PC-9 (cell line): ENCODE measurements at regions not wholly inside any gene's neighbourhood (a gene's known extent, or its start where the extent isn't known, plus 50 kb on each side); places are given as distances from the start of the nearest gene placed in this dataset.

ENCODE experiments used
- BruUV-seq: library from RNA; stranded (reverse); fragments of 400-500 nt; replicated peaks from 2 replicates; lab custom pipeline; 2021; lab: Mats Ljungman, UMichigan
- CTCF ChIA-PET: fragments of 300-600 bp; sonication (Branson Sonifier 250); formaldehyde crosslinking; loops from one replicate; lab custom pipeline; 2022; ENCODE audit warnings: antibody characterized with exemption; lab: Charles Lee
- POLR2A ChIA-PET: fragments of 300-600 bp; sonication (Branson Sonifier 250); formaldehyde crosslinking; loops from one replicate; lab custom pipeline; 2022; ENCODE audit warnings: antibody characterized with exemption; ENCODE audit not compliant: unreplicated experiment; lab: Charles Lee
- DNase-seq, 2 experiments: peaks; one replicate each; pipeline versions ENCODE4 v3.0.0 to v3.0.0-alpha.2; 2015 to 2022; ENCODE audit warnings: mixed read lengths in 1 of 2
- H2AFZ ChIP-seq: fragments of 200-600 bp; sonication (generic); 2 replicates; pipeline ENCODE4 v1.8.1; 2017; ENCODE audit warnings: antibody characterized with exemption
- H3F3A ChIP-seq: fragments of 200-600 bp; sonication (generic); 2 replicates; pipeline ENCODE4 v1.8.1; 2017; ENCODE audit warnings: antibody characterized with exemption, mild to moderate bottlenecking, low read depth; ENCODE audit not compliant: insufficient read depth
- H3K27ac ChIP-seq: fragments of 200-600 bp; sonication (generic); 2 replicates; pipeline ENCODE4 v1.6.1; 2016; ENCODE audit warnings: mixed run types
- H3K27me3 ChIP-seq: fragments of 200-600 bp; sonication (generic); 2 replicates; pipeline ENCODE4 v1.6.1; 2016; ENCODE audit warnings: low read depth, mixed run types; ENCODE audit not compliant: insufficient read depth
- H3K36me3 ChIP-seq: fragments of 200-600 bp; sonication (generic); 2 replicates; pipeline ENCODE4 v1.6.1; 2016; ENCODE audit warnings: low read depth, mixed run types
- H3K4me1 ChIP-seq: fragments of 200-600 bp; sonication (generic); replicated peaks from 2 replicates; pipeline ENCODE4 v1.6.1; 2016; ENCODE audit warnings: mixed run types; ENCODE audit not compliant: insufficient read depth
- H3K4me2 ChIP-seq: fragments of 200-600 bp; sonication (generic); 2 replicates; pipeline ENCODE4 v1.6.1; 2017; ENCODE audit warnings: mixed run types
- H3K4me3 ChIP-seq: fragments of 200-600 bp; sonication (generic); 2 replicates; pipeline ENCODE4 v1.6.1; 2016; ENCODE audit warnings: mixed run types
- H3K79me2 ChIP-seq: fragments of 200-600 bp; sonication (generic); 2 replicates; pipeline ENCODE4 v1.6.1; 2017; ENCODE audit warnings: low read depth, mixed run types
- H3K9me2 ChIP-seq: fragments of 200-600 bp; sonication (generic); 2 replicates; pipeline ENCODE4 v1.8.1; 2017; ENCODE audit warnings: mild to moderate bottlenecking; ENCODE audit not compliant: insufficient read depth
- H3K9me3 ChIP-seq: fragments of 200-600 bp; sonication (generic); 2 replicates; pipeline ENCODE4 v1.8.1; 2016; ENCODE audit warnings: low read depth; ENCODE audit not compliant: insufficient read depth
- H4K20me1 ChIP-seq: fragments of 200-600 bp; sonication (generic); 2 replicates; pipeline ENCODE4 v1.8.1; 2017; ENCODE audit not compliant: insufficient read depth
- CTCF ChIP-seq: fragments of 200-600 bp; sonication (generic); conservative IDR thresholded peaks from 2 replicates; pipeline ENCODE4 v1.6.1; 2017; ENCODE audit warnings: mixed run types, antibody characterized with exemption, mild to moderate bottlenecking, moderate library complexity
- EZH2 ChIP-seq: fragments of 200-600 bp; sonication (generic); IDR thresholded peaks from 2 replicates; pipeline ENCODE4 v1.8.0; 2017; ENCODE audit warnings: antibody characterized with exemption, low read depth
- intact Hi-C: fragments of 100-400 bp; cut with micrococcal nuclease; formaldehyde crosslinking; loops from one replicate; pipeline ENCODE4 v1.10.0; 2022; ENCODE audit not compliant: unreplicated experiment

- H3K4me1 ChIP-seq, result peaks cover 62% of the 10 kb centered on the region
- H3K9me2 ChIP-seq, result no peaks in the 10 kb centered on the region
- no TSS peak for BruUV-seq
- H3K9me3 ChIP-seq, result no peaks in the 10 kb centered on the region
- CTCF ChIA-PET, result no interaction called here
- POLR2A ChIA-PET, result no interaction called here
- peaks cover 34% of the 10 kb centered on the region for H3K79me2 ChIP-seq
- DNase-seq, result no peak
- TF ChIP-seq EZH2 (no peak), CTCF (no peak)
- H3K4me2 ChIP-seq, result 0 out of 2 replicates have a peak overlapping the region, but pooled peaks have one; percentile 41
- no peak overlapping the region for H2AFZ ChIP-seq
- H3K4me3 ChIP-seq, result no peak overlapping the region
- H3K27ac ChIP-seq, result peak overlapping the region; percentile 73; the same call in 1 of the 2 replicates
- H3K27me3 ChIP-seq, result no peaks in the 10 kb centered on the region
- intact Hi-C loops, result no loop called here
- no peaks in the 10 kb centered on the region for H3K36me3 ChIP-seq
- H4K20me1 ChIP-seq, result no peaks in the 10 kb centered on the region
- peaks cover 40% of the 10 kb centered on the region for H3F3A ChIP-seq
These were observed 50.8 kb upstream of the MACF1 start for GRCh38 chr1:39153684-39154083.

GRCh38 chr1:39154553-39155421 lies 49.7 kb upstream of the MACF1 start:
- CTCF ChIA-PET, result no interaction called here

More at GRCh38 chr1:39154553-39155421, 49.7 kb upstream of the MACF1 start:
- H3K9me2 ChIP-seq, result no peaks in the 10 kb centered on the region
- no peaks in the 10 kb centered on the region for H3K27me3 ChIP-seq
- intact Hi-C loops, result no loop called here
- H3K79me2 ChIP-seq, result peaks cover 34% of the 10 kb centered on the region
- H3K4me3 ChIP-seq, result no peak overlapping the region
- H4K20me1 ChIP-seq, result no peaks in the 10 kb centered on the region; the same call in 1 of the 2 replicates
- no peak overlapping the region for H2AFZ ChIP-seq
- H3K4me2 ChIP-seq, result peak overlapping the region; percentile 41
- H3K9me3 ChIP-seq, result no peaks in the 10 kb centered on the region
- no peak for TF ChIP-seq EZH2
- no peak for TF ChIP-seq CTCF
- POLR2A ChIA-PET, result no interaction called here
- H3K4me1 ChIP-seq, result peaks cover 68% of the 10 kb centered on the region
- peak in 1 of 2 experiments; percentile 85 for DNase-seq
- no peaks in the 10 kb centered on the region for H3K36me3 ChIP-seq
- peaks cover 50% of the 10 kb centered on the region for H3F3A ChIP-seq
- no TSS peak for BruUV-seq
- H3K27ac ChIP-seq, result peak overlapping the region; percentile 73
